GM12878 (cell line): ENCODE measurements at regions not wholly inside any gene's neighbourhood (a gene's known extent, or its start where the extent isn't known, plus 50 kb on each side); places are given as distances from the start of the nearest gene placed in this dataset.

Experiments
- ATAC-seq: fragments of 200-7000 bp; cut with Tn5 transposase; 3 replicates; pipeline ENCODE4 v1.9.1; 2020; ENCODE audit warnings: mild to moderate bottlenecking, moderate library complexity
- BruUV-seq: library from RNA; stranded (reverse); fragments of 400-500 nt; replicated peaks from 2 replicates; lab custom pipeline; 2021; lab: Mats Ljungman, UMichigan
- CTCF ChIA-PET: fragments of 300-600 bp; sonication (Branson Sonifier 250); formaldehyde crosslinking; extraction: SDS; loops from one replicate; lab custom pipeline; 2021; ENCODE audit warnings: inconsistent platforms; lab: Yijun Ruan, JAX
- POLR2A ChIA-PET: fragments of 350-600 bp; formaldehyde crosslinking; extraction: SDS; loops from one replicate; lab custom pipeline; 2021; ENCODE audit warnings: inconsistent platforms; lab: Charles Lee
- RAD21 ChIA-PET: fragments of 300-600 bp; sonication (Branson Sonifier 250); formaldehyde crosslinking; loops from one replicate; lab custom pipeline; 2023; ENCODE audit warnings: antibody characterized with exemption; ENCODE audit not compliant: unreplicated experiment; lab: Charles Lee
- SMC1A ChIA-PET: fragments of 300-600 bp; sonication (Branson Sonifier 250); formaldehyde crosslinking; loops from one replicate; lab custom pipeline; 2023; ENCODE audit not compliant: unreplicated experiment, uncharacterized antibody; lab: Charles Lee
- DNase-seq: peaks from one replicate; pipeline ENCODE4 v3.0.0-alpha.2; 2011; ENCODE audit warnings: low read depth, low spot score
- FAIRE-seq: peaks from 3 replicates; lab custom pipeline; 2011; peaks lifted over from hg19 to GRCh38; lab: Jason Lieb, UNC
- H2AFZ ChIP-seq: 2 replicates; pipeline ENCODE4 v1.6.0; 2011; ENCODE audit warnings: low read depth, low read length, control low read depth; ENCODE audit not compliant: control insufficient read depth
- H3K27ac ChIP-seq: 2 replicates; pipeline ENCODE4 v1.5.1; 2011; ENCODE audit warnings: control low read depth; ENCODE audit not compliant: control insufficient read depth, insufficient read depth
- H3K27me3 ChIP-seq, 2 experiments: replicated peaks in 1 of 2; 2 replicates each; pipeline versions ENCODE4 v1.6.0 to v1.6.1; 2011; ENCODE audit warnings: low read length in 1 of 2; ENCODE audit not compliant: control insufficient read depth in 2 of 2, insufficient read depth in 2 of 2
- H3K36me3 ChIP-seq, 2 experiments: 2 replicates each; pipeline ENCODE4 v1.5.1; 2011; ENCODE audit warnings: low read length in 1 of 2; ENCODE audit not compliant: control insufficient read depth in 2 of 2, insufficient read depth in 2 of 2
- H3K4me1 ChIP-seq: 2 replicates; pipeline ENCODE4 v1.6.1; 2011; ENCODE audit warnings: mild to moderate bottlenecking, low read length, moderate library complexity, mixed read lengths; ENCODE audit not compliant: control insufficient read depth, insufficient read depth
- H3K4me2 ChIP-seq: 2 replicates; pipeline ENCODE4 v1.6.0; 2011; ENCODE audit warnings: control low read depth; ENCODE audit not compliant: control insufficient read depth, insufficient read depth
- H3K4me3 ChIP-seq: fragments of 200-600 bp; sonication (generic); 2 replicates; pipeline ENCODE4 v1.5.1; 2016
- H3K79me2 ChIP-seq: 2 replicates; pipeline ENCODE4 v1.6.0; 2011; ENCODE audit warnings: low read length; ENCODE audit not compliant: control insufficient read depth, insufficient read depth
- H3K9ac ChIP-seq: 2 replicates; pipeline ENCODE4 v1.8.0; 2011; ENCODE audit warnings: low read length, control low read depth, mixed read lengths; ENCODE audit not compliant: control insufficient read depth, insufficient read depth
- H3K9me3 ChIP-seq: replicated peaks from 3 replicates; pipeline ENCODE4 v1.5.1; 2011; ENCODE audit warnings: mild to moderate bottlenecking, low read length; ENCODE audit not compliant: control insufficient read depth, insufficient read depth
- H4K20me1 ChIP-seq: 2 replicates; pipeline ENCODE4 v1.6.0; 2011; ENCODE audit not compliant: control insufficient read depth, insufficient read depth
- BMI1 ChIP-seq: fragments of 450-650 bp; IDR thresholded peaks from 2 replicates; pipeline ENCODE4 v1.6.1; 2016; ENCODE audit warnings: mild to moderate bottlenecking, moderate library complexity, borderline replicate concordance
- CBX5 ChIP-seq: sonication (generic); IDR thresholded peaks from 2 replicates; pipeline ENCODE4 v1.6.1; 2016; ENCODE audit warnings: low read depth, moderate library complexity, mild to moderate bottlenecking, inconsistent platforms
- HDAC2 ChIP-seq: fragments of 200-600 bp; sonication (generic); IDR thresholded peaks from 2 replicates; pipeline ENCODE4 v1.6.1; 2017
- MEF2A ChIP-seq: IDR thresholded peaks from 2 replicates; pipeline ENCODE4 v1.6.1; 2011; ENCODE audit warnings: low read depth, mild to moderate bottlenecking, low read length, moderate library complexity; ENCODE audit not compliant: insufficient read depth
- MTA2 ChIP-seq: fragments of 450-650 bp; IDR thresholded peaks from 2 replicates; pipeline ENCODE4 v1.6.1; 2016; ENCODE audit warnings: low read depth, mild to moderate bottlenecking, moderate library complexity
- POLR2AphosphoS2 ChIP-seq: IDR thresholded peaks from 2 replicates; pipeline ENCODE4 v1.6.1; 2011; ENCODE audit warnings: low read depth, mild to moderate bottlenecking, low read length, improper control_type of control experiment, moderate library complexity
- RUNX3 ChIP-seq: IDR thresholded peaks from 2 replicates; pipeline ENCODE4 v1.6.1; 2012; ENCODE audit warnings: low read length, inconsistent platforms
- SP1 ChIP-seq: IDR thresholded peaks from one replicate; pipeline ENCODE4 v1.6.1; 2011; ENCODE audit warnings: low read depth, low read length
- TCF3 ChIP-seq: IDR thresholded peaks from 2 replicates; pipeline ENCODE4 v1.6.1; 2012; ENCODE audit warnings: low read depth, mild to moderate bottlenecking, low read length, borderline replicate concordance; ENCODE audit not compliant: insufficient read depth
- ZNF207 ChIP-seq: fragments of 450-650 bp; IDR thresholded peaks from 2 replicates; pipeline ENCODE4 v1.6.1; 2014; ENCODE audit warnings: antibody characterized with exemption, mild to moderate bottlenecking, borderline replicate concordance
- in situ Hi-C: fragments of 300-500 bp; cut with MboI; formaldehyde crosslinking; loops from 9 replicates; pipeline ENCODE4 v1.14.3; 2018; ENCODE audit warnings: mixed read lengths
- intact Hi-C: fragments of 100-400 bp; cut with micrococcal nuclease; formaldehyde crosslinking; loops from one replicate; pipeline ENCODE4 v1.14.2; 2022; ENCODE audit not compliant: unreplicated experiment
- TF ChIP-seq, protein P1 (sequence below): IDR thresholded peaks from 2 replicates; pipeline ENCODE4 v1.6.1; 2011; ENCODE audit warnings: mild to moderate bottlenecking, low read depth, low read length, moderate library complexity; ENCODE audit not compliant: insufficient replicate concordance
- TF ChIP-seq, protein P2 (sequence below): fragments of 450-650 bp; IDR thresholded peaks from 2 replicates; pipeline ENCODE4 v1.6.1; 2017; ENCODE audit warnings: antibody characterized with exemption, mild to moderate bottlenecking, moderate library complexity
- TF ChIP-seq, protein P3 (sequence below): IDR thresholded peaks from 2 replicates; pipeline ENCODE4 v1.6.1; 2011; ENCODE audit warnings: low read depth, mild to moderate bottlenecking, low read length, moderate library complexity, borderline replicate concordance; ENCODE audit errors: extremely low read depth

DNA sequence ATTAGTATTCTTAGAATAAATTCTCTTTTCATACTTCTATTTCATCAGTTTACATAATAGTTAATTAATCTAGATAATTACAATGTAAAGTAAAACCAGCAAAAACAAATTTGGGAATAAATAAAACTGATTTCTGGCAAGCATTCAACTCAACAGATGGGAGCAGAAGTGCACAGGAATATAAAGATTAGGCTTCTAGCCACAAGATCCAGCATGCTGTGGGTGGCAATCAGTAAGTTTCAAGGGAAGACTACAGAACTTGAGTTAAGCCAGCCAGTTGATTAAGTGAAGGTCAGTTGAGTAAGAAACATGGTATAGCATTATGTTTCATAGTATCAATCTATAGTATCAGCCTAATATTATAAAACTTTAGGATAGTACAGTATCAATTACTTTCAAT lies 324.2 kb upstream of the AADAT start:
- RAD21 ChIA-PET = no interaction called here
- BruUV-seq = no TSS peak
- intact Hi-C loops (no loop called here), in situ Hi-C loops (no loop called here)
- Histone ChIP-seq H3K36me3 (no peaks in the 10 kb centered on the region), H3K4me2 (no peak overlapping the region), H3K27ac (no peak overlapping the region), H3K79me2 (no peaks in the 10 kb centered on the region), H3K27me3 (no peaks in the 10 kb centered on the region), H3K4me1 (no peaks in the 10 kb centered on the region), H3K9me3 (no peaks in the 10 kb centered on the region), H2AFZ (no peak overlapping the region), H4K20me1 (no peaks in the 10 kb centered on the region), H3K9ac (no peak overlapping the region), H3K4me3 (no peak overlapping the region)
- CTCF ChIA-PET = no interaction called here
- DNase-seq (no peak), ATAC-seq (no peak), FAIRE-seq (no peak)
- POLR2A ChIA-PET = no interaction called here
- SMC1A ChIA-PET = no interaction called here
- TF ChIP-seq TCF3 (no peak), HDAC2 (no peak), SP1 (no peak), RUNX3 (no peak), POLR2AphosphoS2 (no peak), MEF2A (no peak), BMI1 (no peak), MTA2 (no peak), CBX5 (no peak), ZNF207 (no peak)
- TF ChIP-seq, protein P1, sequence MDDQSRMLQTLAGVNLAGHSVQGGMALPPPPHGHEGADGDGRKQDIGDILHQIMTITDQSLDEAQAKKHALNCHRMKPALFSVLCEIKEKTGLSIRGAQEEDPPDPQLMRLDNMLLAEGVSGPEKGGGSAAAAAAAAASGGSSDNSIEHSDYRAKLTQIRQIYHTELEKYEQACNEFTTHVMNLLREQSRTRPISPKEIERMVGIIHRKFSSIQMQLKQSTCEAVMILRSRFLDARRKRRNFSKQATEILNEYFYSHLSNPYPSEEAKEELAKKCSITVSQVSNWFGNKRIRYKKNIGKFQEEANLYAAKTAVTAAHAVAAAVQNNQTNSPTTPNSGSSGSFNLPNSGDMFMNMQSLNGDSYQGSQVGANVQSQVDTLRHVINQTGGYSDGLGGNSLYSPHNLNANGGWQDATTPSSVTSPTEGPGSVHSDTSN = no peak
- TF ChIP-seq, protein P2, sequence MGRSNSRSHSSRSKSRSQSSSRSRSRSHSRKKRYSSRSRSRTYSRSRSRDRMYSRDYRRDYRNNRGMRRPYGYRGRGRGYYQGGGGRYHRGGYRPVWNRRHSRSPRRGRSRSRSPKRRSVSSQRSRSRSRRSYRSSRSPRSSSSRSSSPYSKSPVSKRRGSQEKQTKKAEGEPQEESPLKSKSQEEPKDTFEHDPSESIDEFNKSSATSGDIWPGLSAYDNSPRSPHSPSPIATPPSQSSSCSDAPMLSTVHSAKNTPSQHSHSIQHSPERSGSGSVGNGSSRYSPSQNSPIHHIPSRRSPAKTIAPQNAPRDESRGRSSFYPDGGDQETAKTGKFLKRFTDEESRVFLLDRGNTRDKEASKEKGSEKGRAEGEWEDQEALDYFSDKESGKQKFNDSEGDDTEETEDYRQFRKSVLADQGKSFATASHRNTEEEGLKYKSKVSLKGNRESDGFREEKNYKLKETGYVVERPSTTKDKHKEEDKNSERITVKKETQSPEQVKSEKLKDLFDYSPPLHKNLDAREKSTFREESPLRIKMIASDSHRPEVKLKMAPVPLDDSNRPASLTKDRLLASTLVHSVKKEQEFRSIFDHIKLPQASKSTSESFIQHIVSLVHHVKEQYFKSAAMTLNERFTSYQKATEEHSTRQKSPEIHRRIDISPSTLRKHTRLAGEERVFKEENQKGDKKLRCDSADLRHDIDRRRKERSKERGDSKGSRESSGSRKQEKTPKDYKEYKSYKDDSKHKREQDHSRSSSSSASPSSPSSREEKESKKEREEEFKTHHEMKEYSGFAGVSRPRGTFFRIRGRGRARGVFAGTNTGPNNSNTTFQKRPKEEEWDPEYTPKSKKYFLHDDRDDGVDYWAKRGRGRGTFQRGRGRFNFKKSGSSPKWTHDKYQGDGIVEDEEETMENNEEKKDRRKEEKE = no peak
- TF ChIP-seq, protein P3, sequence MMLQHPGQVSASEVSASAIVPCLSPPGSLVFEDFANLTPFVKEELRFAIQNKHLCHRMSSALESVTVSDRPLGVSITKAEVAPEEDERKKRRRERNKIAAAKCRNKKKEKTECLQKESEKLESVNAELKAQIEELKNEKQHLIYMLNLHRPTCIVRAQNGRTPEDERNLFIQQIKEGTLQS = no peak
